ENCODE measurements at regions not wholly inside any gene's neighbourhood (a gene's known extent, or its start where the extent isn't known, plus 50 kb on each side); places are given as distances from the start of the nearest gene placed in this dataset.

DNA sequence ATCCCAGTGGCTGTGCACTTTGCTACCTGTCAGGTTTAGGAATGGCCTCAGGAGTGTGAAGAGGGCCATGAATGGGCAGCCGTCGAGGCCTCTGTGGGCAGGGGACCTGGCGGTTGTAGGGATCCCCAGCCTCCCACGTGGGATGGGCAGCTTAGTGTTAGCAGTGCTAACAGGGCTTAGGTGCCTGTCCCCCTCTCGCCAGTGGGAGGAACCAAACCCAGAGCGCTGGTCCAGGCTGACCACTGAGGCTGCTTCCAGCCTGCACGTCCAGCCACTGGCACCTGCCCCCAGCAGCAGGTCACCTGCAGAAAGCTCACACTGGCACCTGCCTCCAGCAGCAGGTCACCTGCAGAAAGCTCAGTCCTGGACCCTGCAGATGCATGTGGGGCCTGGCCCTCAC, 162.2 kb upstream of the CIBAR2 start:
- Mint-ChIP-seq H3K36me3 (no peaks in the 10 kb centered on the region), H3K27ac (no peak overlapping the region), H3K4me1 (no peaks in the 10 kb centered on the region), H3K4me3 (no peak overlapping the region), H3K9me3 (no peaks in the 10 kb centered on the region), H3K27me3 (peaks cover 8% of the 10 kb centered on the region)
- no peak for DNase-seq
- CTCF ChIA-PET = interaction anchor here (0.8 to 2.7 kb wide), 8 partner anchors 8 to 445 kb away, joined by 3 to 11 read pairs (median 6); no protein-coding TSS in a partner anchor

DNA sequence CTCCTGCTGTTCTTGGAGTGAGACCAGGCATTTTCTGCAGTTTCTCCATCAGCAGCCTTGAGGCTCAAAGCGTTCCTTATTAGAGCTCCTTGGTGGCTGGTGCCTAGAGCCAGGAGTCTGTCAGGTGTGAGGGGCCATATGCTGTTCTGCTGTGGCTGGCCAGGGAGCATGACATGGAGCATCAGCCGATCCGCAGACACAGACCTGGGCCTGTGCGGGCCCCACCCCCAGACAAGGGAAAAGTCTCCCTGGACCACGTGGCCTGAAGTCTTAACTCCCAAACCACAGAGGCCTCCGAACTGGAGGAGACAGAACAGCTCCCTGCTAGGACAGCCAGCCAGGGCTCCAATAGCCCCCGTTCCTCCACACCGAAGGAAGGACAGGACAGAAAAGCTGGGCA, 162.7 kb upstream of the CIBAR2 start:
- no peak overlapping the region for H3K27ac Mint-ChIP-seq
- CTCF ChIA-PET = interaction anchor here (0.8 to 2.7 kb wide), 9 partner anchors 8 to 444 kb away, joined by 3 to 11 read pairs (median 6); no protein-coding TSS in a partner anchor
- H3K36me3 Mint-ChIP-seq = no peaks in the 10 kb centered on the region
- H3K27me3 Mint-ChIP-seq = peaks cover 8% of the 10 kb centered on the region
- H3K4me1 Mint-ChIP-seq = no peaks in the 10 kb centered on the region
- no peak for DNase-seq
- no peak overlapping the region for H3K4me3 Mint-ChIP-seq
- H3K9me3 Mint-ChIP-seq = no peaks in the 10 kb centered on the region

DNA sequence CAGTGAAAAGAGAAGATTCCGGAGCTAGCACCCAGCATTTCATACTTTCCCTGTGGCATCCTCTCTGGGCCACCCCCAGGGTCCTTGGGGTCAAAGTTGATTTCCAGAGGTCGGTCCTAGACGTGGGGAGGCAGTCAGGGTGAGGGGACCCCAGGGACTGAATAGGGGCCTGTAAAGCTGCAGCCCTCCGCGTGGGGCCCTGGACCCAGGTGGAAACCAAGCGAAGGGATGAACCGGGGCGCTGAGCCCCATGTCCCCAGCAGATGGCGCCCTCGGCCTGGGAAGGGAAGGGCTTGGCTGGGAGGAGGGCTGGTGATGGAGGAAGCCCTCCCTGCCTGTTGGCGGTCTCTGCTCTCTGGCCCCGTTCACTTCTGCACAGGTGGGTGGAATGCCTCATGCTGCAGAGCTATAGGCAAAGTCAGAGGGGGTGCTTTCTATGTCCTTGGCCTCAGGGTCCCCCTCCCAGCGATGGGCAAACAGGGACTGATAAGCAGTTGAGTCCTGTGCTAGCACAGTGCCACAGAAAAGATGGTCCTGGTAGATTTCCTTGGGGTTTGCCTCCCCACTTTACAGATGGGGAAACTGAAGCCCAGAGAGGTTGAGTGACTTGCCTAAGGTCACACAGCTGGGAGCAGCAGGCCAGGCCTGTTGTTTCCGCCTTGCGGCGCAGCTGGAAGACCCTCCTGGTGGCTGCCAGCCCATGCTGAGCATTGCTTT, 163.4 kb upstream of the CIBAR2 start:
- DNase-seq = peak; percentile 81
- CTCF ChIA-PET = interaction anchor here (0.9 to 2.7 kb wide), 8 partner anchors 9 to 443 kb away, joined by 3 to 11 read pairs (median 6); no protein-coding TSS in a partner anchor
- no peaks in the 10 kb centered on the region for H3K9me3 Mint-ChIP-seq
- no peak overlapping the region for H3K27ac Mint-ChIP-seq
- H3K36me3 Mint-ChIP-seq = no peaks in the 10 kb centered on the region
- H3K27me3 Mint-ChIP-seq = peaks cover 8% of the 10 kb centered on the region
- H3K4me3 Mint-ChIP-seq = no peak overlapping the region
- no peaks in the 10 kb centered on the region for H3K4me1 Mint-ChIP-seq

- peaks cover 8% of the 10 kb centered on the region for H3K27me3 Mint-ChIP-seq
- H3K36me3 Mint-ChIP-seq = no peaks in the 10 kb centered on the region
- CTCF ChIA-PET = interaction anchor here (0.9 to 2.7 kb wide), 4 partner anchors 10 to 443 kb away, joined by 3 to 11 read pairs (median 6); no protein-coding TSS in a partner anchor
- no peaks in the 10 kb centered on the region for H3K4me1 Mint-ChIP-seq
- no peak for DNase-seq
- no peak overlapping the region for H3K27ac Mint-ChIP-seq
- H3K9me3 Mint-ChIP-seq = no peaks in the 10 kb centered on the region
- no peak overlapping the region for H3K4me3 Mint-ChIP-seq
Observed at GRCh38 chr16:85276258-85276657, 164.0 kb upstream of the CIBAR2 start.

- CTCF ChIA-PET = interaction anchor here (1.0 to 2.7 kb wide), 2 partner anchors 11 to 20 kb away, joined by 5 to 11 read pairs; no protein-coding TSS in a partner anchor
- Mint-ChIP-seq H3K4me1 (no peaks in the 10 kb centered on the region), H3K36me3 (no peaks in the 10 kb centered on the region), H3K27me3 (peaks cover 8% of the 10 kb centered on the region), H3K4me3 (no peak overlapping the region), H3K27ac (no peak overlapping the region), H3K9me3 (no peaks in the 10 kb centered on the region)
- no peak for DNase-seq
Observed at GRCh38 chr16:85276721-85277120, 164.4 kb upstream of the CIBAR2 start.

- H3K27ac Mint-ChIP-seq = no peak overlapping the region
- H3K9me3 Mint-ChIP-seq = no peaks in the 10 kb centered on the region
- H3K4me1 Mint-ChIP-seq = no peaks in the 10 kb centered on the region
- CTCF ChIA-PET = interaction anchor here (1.0 kb wide), 1 partner anchor 19 kb away, joined by 5 read pairs; no protein-coding TSS in a partner anchor
- peaks cover 8% of the 10 kb centered on the region for H3K27me3 Mint-ChIP-seq
- H3K36me3 Mint-ChIP-seq = no peaks in the 10 kb centered on the region
- no peak for DNase-seq
- no peak overlapping the region for H3K4me3 Mint-ChIP-seq
Observed at GRCh38 chr16:85278839-85279238, 166.6 kb upstream of the CIBAR2 start.

- Mint-ChIP-seq H3K9me3 (no peaks in the 10 kb centered on the region), H3K27me3 (peaks cover 8% of the 10 kb centered on the region), H3K4me3 (no peak overlapping the region), H3K4me1 (no peaks in the 10 kb centered on the region), H3K36me3 (no peaks in the 10 kb centered on the region), H3K27ac (no peak overlapping the region)
- DNase-seq = no peak
- CTCF ChIA-PET = interaction anchor here (1.0 kb wide), 1 partner anchor 18 kb away, joined by 5 read pairs; no protein-coding TSS in a partner anchor
Observed at GRCh38 chr16:85279402-85279801, 167.1 kb upstream of the CIBAR2 start.

GRCh38 chr16:85279825-85280545, 167.7 kb upstream of the CIBAR2 start:
- Mint-ChIP-seq H3K9me3 (no peaks in the 10 kb centered on the region), H3K4me3 (no peak overlapping the region), H3K36me3 (no peaks in the 10 kb centered on the region), H3K27me3 (peaks cover 5% of the 10 kb centered on the region), H3K27ac (no peak overlapping the region), H3K4me1 (no peaks in the 10 kb centered on the region)
- CTCF ChIA-PET = no interaction called here
- DNase-seq = no peak

- CTCF ChIA-PET = no interaction called here
- Mint-ChIP-seq H3K9me3 (no peaks in the 10 kb centered on the region), H3K36me3 (no peaks in the 10 kb centered on the region), H3K4me1 (no peaks in the 10 kb centered on the region), H3K4me3 (no peak overlapping the region), H3K27ac (no peak overlapping the region), H3K27me3 (no peaks in the 10 kb centered on the region)
- no peak for DNase-seq
Observed at GRCh38 chr16:85281181-85281580, 168.9 kb upstream of the CIBAR2 start.

GRCh38 chr16:85282842-85283241, 170.6 kb upstream of the CIBAR2 start:
- CTCF ChIA-PET = interaction anchor here (0.9 kb wide), 1 partner anchor 14 kb away, joined by 3 read pairs; no protein-coding TSS in a partner anchor
- no peaks in the 10 kb centered on the region for H3K27me3 Mint-ChIP-seq
- no peaks in the 10 kb centered on the region for H3K9me3 Mint-ChIP-seq
- no peak overlapping the region for H3K4me3 Mint-ChIP-seq
- DNase-seq = no peak
- no peaks in the 10 kb centered on the region for H3K36me3 Mint-ChIP-seq
- no peak overlapping the region for H3K27ac Mint-ChIP-seq
- no peaks in the 10 kb centered on the region for H3K4me1 Mint-ChIP-seq

- Mint-ChIP-seq H3K27me3 (peaks cover 3% of the 10 kb centered on the region), H3K27ac (no peak overlapping the region), H3K4me3 (no peak overlapping the region), H3K9me3 (no peaks in the 10 kb centered on the region), H3K4me1 (no peaks in the 10 kb centered on the region), H3K36me3 (no peaks in the 10 kb centered on the region)
- DNase-seq = no peak
- CTCF ChIA-PET = interaction anchor here (0.9 kb wide), 1 partner anchor 14 kb away, joined by 3 read pairs; no protein-coding TSS in a partner anchor
Observed at GRCh38 chr16:85283305-85284050, 171.2 kb upstream of the CIBAR2 start.

DNA sequence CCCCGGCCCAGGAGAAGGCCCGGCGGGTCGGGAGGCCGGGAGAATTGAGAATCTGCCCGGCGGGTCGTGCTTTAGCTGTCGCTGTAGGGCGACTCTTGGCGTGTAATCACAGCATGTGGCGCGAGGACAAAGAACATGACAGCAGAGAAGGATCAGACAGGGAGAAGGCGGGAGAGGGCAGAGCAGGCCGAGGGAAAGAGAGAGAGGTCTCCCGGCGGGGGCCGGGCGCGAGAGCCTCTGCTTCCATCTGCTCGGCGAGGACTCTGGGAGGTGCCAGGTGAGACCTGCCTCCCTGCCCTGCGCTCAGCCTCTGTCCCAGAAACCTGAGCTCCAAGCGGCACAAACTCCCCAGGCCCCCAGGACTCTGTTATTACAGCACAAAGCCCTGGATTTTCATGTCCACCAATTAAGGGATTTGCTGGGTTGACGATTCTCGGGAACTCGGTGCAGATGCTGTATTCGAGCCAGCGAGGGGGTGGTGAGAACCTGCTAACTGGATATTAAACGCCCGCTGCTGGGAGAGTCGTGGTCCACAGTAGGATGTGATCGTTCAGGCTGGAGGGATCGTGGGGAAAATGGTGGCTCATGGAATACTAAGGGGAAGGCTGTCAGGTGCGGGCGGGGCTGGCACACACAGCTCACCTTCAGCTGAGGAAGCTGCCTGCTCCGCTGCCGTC, 172.0 kb upstream of the CIBAR2 start:
- Mint-ChIP-seq H3K27ac (no peak overlapping the region), H3K9me3 (no peaks in the 10 kb centered on the region), H3K27me3 (peaks cover 4% of the 10 kb centered on the region), H3K36me3 (no peaks in the 10 kb centered on the region), H3K4me1 (no peaks in the 10 kb centered on the region), H3K4me3 (no peak overlapping the region)
- no peak for DNase-seq
- CTCF ChIA-PET = no interaction called here

GRCh38 chr16:85285681-85286065, 173.4 kb upstream of the CIBAR2 start:
- DNase-seq = no peak
- Mint-ChIP-seq H3K36me3 (no peaks in the 10 kb centered on the region), H3K4me3 (no peak overlapping the region), H3K27me3 (peaks cover 4% of the 10 kb centered on the region), H3K4me1 (no peaks in the 10 kb centered on the region), H3K27ac (no peak overlapping the region), H3K9me3 (no peaks in the 10 kb centered on the region)
- CTCF ChIA-PET = no interaction called here
